Type B pancreatic cell (in vitro differentiated cells): ENCODE measurements at regions not wholly inside any gene's neighbourhood (a gene's known extent, or its start where the extent isn't known, plus 50 kb on each side); places are given as distances from the start of the nearest gene placed in this dataset.

Source experiments
- DNase-seq: peaks from one replicate; pipeline ENCODE4 v3.0.0; 2021; ENCODE audit warnings: mixed read lengths; ENCODE audit not compliant: unreplicated experiment; ENCODE audit errors: extremely low spot score
- H3K27ac Mint-ChIP-seq: 2 replicates; pipeline ENCODE4 v1.8.0; 2021; ENCODE audit warnings: mild to moderate bottlenecking, mixed read lengths
- H3K27me3 Mint-ChIP-seq: 2 replicates; pipeline ENCODE4 v1.8.0; 2021; ENCODE audit warnings: mixed read lengths
- H3K36me3 Mint-ChIP-seq: 2 replicates; pipeline ENCODE4 v1.8.0; 2021; ENCODE audit warnings: mixed read lengths
- H3K4me1 Mint-ChIP-seq: one replicate; pipeline ENCODE4 v1.8.0; 2021; ENCODE audit warnings: mixed read lengths; ENCODE audit not compliant: unreplicated experiment
- H3K4me3 Mint-ChIP-seq: 2 replicates; pipeline ENCODE4 v1.8.0; 2021; ENCODE audit warnings: mild to moderate bottlenecking, mixed read lengths
- H3K9me3 Mint-ChIP-seq: 2 replicates; pipeline ENCODE4 v1.8.0; 2021; ENCODE audit warnings: mixed read lengths
- CTCF ChIP-seq: fragments of 200-600 bp; sonication (generic); conservative IDR thresholded peaks from 2 replicates; pipeline ENCODE4 v1.5.0; 2021; ENCODE audit warnings: antibody characterized with exemption, mild to moderate bottlenecking

- DNase-seq: no peak
- Mint-ChIP-seq H3K27ac (peak overlapping the region; percentile 78), H3K4me1 (peaks cover 78% of the 10 kb centered on the region), H3K9me3 (no peaks in the 10 kb centered on the region), H3K36me3 (no peaks in the 10 kb centered on the region), H3K4me3 (no peak overlapping the region), H3K27me3 (no peaks in the 10 kb centered on the region)
- no peak for TF ChIP-seq CTCF
These were observed 152.4 kb downstream of the TOMM20 start for GRCh38 chr1:234975941-234976860.

- DNase-seq: no peak
- Mint-ChIP-seq H3K27ac (peak overlapping the region; percentile 78), H3K4me3 (peak overlapping the region; percentile 29), H3K27me3 (no peaks in the 10 kb centered on the region), H3K36me3 (no peaks in the 10 kb centered on the region), H3K4me1 (peaks cover 78% of the 10 kb centered on the region), H3K9me3 (no peaks in the 10 kb centered on the region)
- TF ChIP-seq CTCF: no peak
These were observed 153.3 kb downstream of the TOMM20 start for GRCh38 chr1:234975122-234975940.

DNA sequence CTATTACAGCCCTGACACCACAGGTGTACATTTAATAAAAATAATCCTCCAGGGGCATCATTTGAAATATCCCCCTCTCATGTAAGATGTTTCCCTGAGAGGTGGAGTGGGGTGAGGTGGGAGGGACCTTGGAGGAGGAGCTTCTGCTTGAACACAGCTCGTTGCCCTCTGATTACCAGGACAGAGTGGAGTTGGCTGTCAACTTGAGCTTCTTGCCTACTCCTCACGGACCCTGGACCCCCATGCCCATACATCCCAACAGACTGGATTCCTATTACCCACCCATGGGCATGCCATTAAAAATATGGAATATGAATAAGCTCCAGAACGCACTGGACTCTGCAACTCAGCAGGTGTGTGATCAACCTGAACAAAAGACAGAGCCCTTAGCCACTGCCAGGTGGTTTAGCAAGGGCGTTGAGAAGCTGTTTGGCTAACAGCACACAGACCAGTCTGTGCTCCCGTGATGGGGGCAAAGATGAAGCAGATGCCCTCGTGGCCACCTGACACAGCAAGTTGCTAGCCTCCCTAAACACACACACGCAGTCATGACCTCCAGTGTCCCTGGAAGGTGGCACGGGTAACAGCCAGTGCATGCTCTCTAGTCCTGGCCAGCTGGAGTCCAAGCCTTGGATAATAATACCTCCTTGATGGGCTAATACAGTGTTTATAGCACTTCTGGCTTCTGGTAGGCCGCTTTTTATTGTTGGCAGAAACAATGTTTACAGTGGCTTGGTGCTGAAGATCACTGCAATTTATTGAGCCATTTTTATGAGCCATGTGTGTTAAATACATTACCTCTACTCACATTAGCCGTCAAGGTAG, 155.0 kb downstream of the TOMM20 start:
- Mint-ChIP-seq H3K36me3 (no peaks in the 10 kb centered on the region), H3K9me3 (no peaks in the 10 kb centered on the region), H3K4me3 (no peak overlapping the region), H3K27ac (peak overlapping the region; percentile 59), H3K27me3 (no peaks in the 10 kb centered on the region), H3K4me1 (peaks cover 73% of the 10 kb centered on the region)
- DNase-seq: no peak
- TF ChIP-seq CTCF: no peak

- Mint-ChIP-seq H3K36me3 (no peaks in the 10 kb centered on the region), H3K9me3 (no peaks in the 10 kb centered on the region), H3K4me3 (peak overlapping the region; percentile 35), H3K27me3 (no peaks in the 10 kb centered on the region), H3K27ac (peak overlapping the region; percentile 82), H3K4me1 (peaks cover 66% of the 10 kb centered on the region)
- DNase-seq: no peak
- no peak for TF ChIP-seq CTCF
These were observed 156.0 kb downstream of the TOMM20 start for GRCh38 chr1:234972411-234973191.
